ENCODE measurements at regions not wholly inside any gene's neighbourhood (a gene's known extent, or its start where the extent isn't known, plus 50 kb on each side); places are given as distances from the start of the nearest gene placed in this dataset.

DNA sequence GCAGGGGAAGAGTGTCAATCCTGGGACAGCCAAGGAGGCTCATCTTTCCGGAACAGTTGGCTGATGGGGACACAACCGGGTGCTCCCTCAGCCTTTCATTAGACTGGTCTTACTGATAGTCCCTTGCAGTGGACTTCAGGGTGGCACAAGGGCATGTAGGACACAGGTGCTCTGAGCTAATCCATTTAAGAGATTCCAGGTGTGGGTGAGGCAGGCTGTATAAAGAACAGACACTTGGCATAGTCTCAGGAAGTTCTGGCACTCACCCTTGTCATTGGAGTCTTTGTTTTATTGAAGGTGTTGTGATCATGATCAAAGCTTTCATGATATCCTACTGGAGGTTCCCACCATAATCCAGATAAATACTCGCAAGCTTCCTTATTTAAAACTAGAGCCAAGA, 341.6 kb downstream of the EMP1 start:
- TF ChIP-seq, protein P1, sequence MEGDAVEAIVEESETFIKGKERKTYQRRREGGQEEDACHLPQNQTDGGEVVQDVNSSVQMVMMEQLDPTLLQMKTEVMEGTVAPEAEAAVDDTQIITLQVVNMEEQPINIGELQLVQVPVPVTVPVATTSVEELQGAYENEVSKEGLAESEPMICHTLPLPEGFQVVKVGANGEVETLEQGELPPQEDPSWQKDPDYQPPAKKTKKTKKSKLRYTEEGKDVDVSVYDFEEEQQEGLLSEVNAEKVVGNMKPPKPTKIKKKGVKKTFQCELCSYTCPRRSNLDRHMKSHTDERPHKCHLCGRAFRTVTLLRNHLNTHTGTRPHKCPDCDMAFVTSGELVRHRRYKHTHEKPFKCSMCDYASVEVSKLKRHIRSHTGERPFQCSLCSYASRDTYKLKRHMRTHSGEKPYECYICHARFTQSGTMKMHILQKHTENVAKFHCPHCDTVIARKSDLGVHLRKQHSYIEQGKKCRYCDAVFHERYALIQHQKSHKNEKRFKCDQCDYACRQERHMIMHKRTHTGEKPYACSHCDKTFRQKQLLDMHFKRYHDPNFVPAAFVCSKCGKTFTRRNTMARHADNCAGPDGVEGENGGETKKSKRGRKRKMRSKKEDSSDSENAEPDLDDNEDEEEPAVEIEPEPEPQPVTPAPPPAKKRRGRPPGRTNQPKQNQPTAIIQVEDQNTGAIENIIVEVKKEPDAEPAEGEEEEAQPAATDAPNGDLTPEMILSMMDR (IDR thresholded peaks at IDR 0.05): no peak
- no peak for TF ChIP-seq YY1 (IDR thresholded peaks at IDR 0.05; ENCODE audit: low read depth)
- no peak for TF ChIP-seq MXI1 (IDR thresholded peaks at IDR 0.05; ENCODE audit: low read depth, low read length)
- TF ChIP-seq RCOR1 (IDR thresholded peaks at IDR 0.05; ENCODE audit: low read length): no peak
- TF ChIP-seq NRF1 (IDR thresholded peaks at IDR 0.05; ENCODE audit: low read depth, low read length): no peak

Measured in SK-N-SH (cell line).